ENCODE measurements at regions not wholly inside any gene's neighbourhood (a gene's known extent, or its start where the extent isn't known, plus 50 kb on each side); places are given as distances from the start of the nearest gene placed in this dataset.

- H3K4me3 ChIP-seq (ENCODE audit: low read length): no peak overlapping the region
- no peaks in the 10 kb centered on the region for H3K27me3 ChIP-seq (ENCODE audit: insufficient read depth, low read depth, low read length)
- no peak overlapping the region for H3K27ac ChIP-seq (ENCODE audit: low read length)
- no peak overlapping the region for H2AFZ ChIP-seq (ENCODE audit: low read depth, low read length)
- H3F3A ChIP-seq (ENCODE audit: insufficient read depth, low read length, poor library complexity, severe bottlenecking): no peaks in the 10 kb centered on the region
- no peaks in the 10 kb centered on the region for H3K9me3 ChIP-seq (ENCODE audit: low read length)
- H3K9me2 ChIP-seq (ENCODE audit: insufficient read depth, low read length): no peaks in the 10 kb centered on the region
- H3K79me2 ChIP-seq (replicated peaks; ENCODE audit: insufficient read depth, low read length): no peaks in the 10 kb centered on the region
- no peak overlapping the region for H3K4me2 ChIP-seq (ENCODE audit: low read length)
- H3K36me3 ChIP-seq (ENCODE audit: insufficient read depth, low read length): no peaks in the 10 kb centered on the region
- no peak overlapping the region for H3K9ac ChIP-seq (ENCODE audit: low read length)
- no peaks in the 10 kb centered on the region for H4K20me1 ChIP-seq (ENCODE audit: insufficient read depth)
- TF ChIP-seq REST (IDR thresholded peaks at IDR 0.05; ENCODE audit: borderline replicate concordance) (no peak), POLR2AphosphoS5 (IDR thresholded peaks at IDR 0.05) (no peak), EZH2 (IDR thresholded peaks at IDR 0.05; ENCODE audit: borderline replicate concordance, insufficient read depth, low read length, poor library complexity, severe bottlenecking) (no peak), SMC3 (conservative IDR thresholded peaks at IDR 0.05; ENCODE audit: poor library complexity) (no peak), EP300 (conservative IDR thresholded peaks at IDR 0.05; ENCODE audit: poor library complexity, severe bottlenecking) (no peak), TAF1 (IDR thresholded peaks at IDR 0.05; ENCODE audit: low read depth) (no peak), MXI1 (conservative IDR thresholded peaks at IDR 0.05; ENCODE audit: poor library complexity, severe bottlenecking) (no peak), RAD21 (conservative IDR thresholded peaks at IDR 0.05) (no peak)
- TF ChIP-seq, protein P1, sequence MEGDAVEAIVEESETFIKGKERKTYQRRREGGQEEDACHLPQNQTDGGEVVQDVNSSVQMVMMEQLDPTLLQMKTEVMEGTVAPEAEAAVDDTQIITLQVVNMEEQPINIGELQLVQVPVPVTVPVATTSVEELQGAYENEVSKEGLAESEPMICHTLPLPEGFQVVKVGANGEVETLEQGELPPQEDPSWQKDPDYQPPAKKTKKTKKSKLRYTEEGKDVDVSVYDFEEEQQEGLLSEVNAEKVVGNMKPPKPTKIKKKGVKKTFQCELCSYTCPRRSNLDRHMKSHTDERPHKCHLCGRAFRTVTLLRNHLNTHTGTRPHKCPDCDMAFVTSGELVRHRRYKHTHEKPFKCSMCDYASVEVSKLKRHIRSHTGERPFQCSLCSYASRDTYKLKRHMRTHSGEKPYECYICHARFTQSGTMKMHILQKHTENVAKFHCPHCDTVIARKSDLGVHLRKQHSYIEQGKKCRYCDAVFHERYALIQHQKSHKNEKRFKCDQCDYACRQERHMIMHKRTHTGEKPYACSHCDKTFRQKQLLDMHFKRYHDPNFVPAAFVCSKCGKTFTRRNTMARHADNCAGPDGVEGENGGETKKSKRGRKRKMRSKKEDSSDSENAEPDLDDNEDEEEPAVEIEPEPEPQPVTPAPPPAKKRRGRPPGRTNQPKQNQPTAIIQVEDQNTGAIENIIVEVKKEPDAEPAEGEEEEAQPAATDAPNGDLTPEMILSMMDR (IDR thresholded peaks at IDR 0.05; ENCODE audit: poor library complexity, severe bottlenecking): no peak
These were observed 53.4 kb upstream of the RALGAPA2 start for GRCh38 chr20:20765696-20766365.

DNA sequence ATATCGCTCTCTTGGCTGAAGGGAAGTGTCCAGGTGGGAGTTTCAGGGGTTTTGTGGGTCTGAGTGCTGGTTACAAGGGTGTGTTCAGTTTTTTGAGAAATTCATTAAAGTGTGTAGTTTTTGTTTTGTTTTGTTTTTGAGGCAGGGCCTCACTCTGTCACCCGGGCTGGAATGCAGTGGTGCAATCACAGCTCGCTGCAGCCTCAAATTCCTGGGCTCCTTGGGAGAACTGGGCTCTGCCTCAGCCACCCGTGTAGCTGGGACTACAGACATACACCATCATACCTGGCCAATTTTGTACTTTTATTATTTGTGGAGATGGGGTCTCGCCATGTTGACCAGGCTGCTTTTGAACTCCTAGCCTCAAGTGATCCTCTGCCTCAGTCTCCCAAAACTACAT, 51.2 kb upstream of the RALGAPA2 start:
- H3K27ac ChIP-seq (ENCODE audit: low read length): no peak overlapping the region
- H2AFZ ChIP-seq (ENCODE audit: low read depth, low read length): no peak overlapping the region
- no peaks in the 10 kb centered on the region for H3F3A ChIP-seq (ENCODE audit: insufficient read depth, low read length, poor library complexity, severe bottlenecking)
- H3K9ac ChIP-seq (ENCODE audit: low read length): no peak overlapping the region
- no peaks in the 10 kb centered on the region for H3K9me2 ChIP-seq (ENCODE audit: insufficient read depth, low read length)
- no peak overlapping the region for H3K4me3 ChIP-seq (ENCODE audit: low read length)
- H3K4me2 ChIP-seq (ENCODE audit: low read length): no peak overlapping the region
- no peaks in the 10 kb centered on the region for H4K20me1 ChIP-seq (ENCODE audit: insufficient read depth)
- TF ChIP-seq REST (IDR thresholded peaks at IDR 0.05; ENCODE audit: borderline replicate concordance) (no peak), TAF1 (IDR thresholded peaks at IDR 0.05; ENCODE audit: low read depth) (no peak), RAD21 (conservative IDR thresholded peaks at IDR 0.05) (no peak)
- H3K79me2 ChIP-seq (replicated peaks; ENCODE audit: insufficient read depth, low read length): no peaks in the 10 kb centered on the region
- no peaks in the 10 kb centered on the region for H3K27me3 ChIP-seq (ENCODE audit: insufficient read depth, low read depth, low read length)
- H3K36me3 ChIP-seq (ENCODE audit: insufficient read depth, low read length): no peaks in the 10 kb centered on the region
- no peaks in the 10 kb centered on the region for H3K9me3 ChIP-seq (ENCODE audit: low read length)
